PC-9 (cell line): ENCODE measurements at regions not wholly inside any gene's neighbourhood (a gene's known extent, or its start where the extent isn't known, plus 50 kb on each side); places are given as distances from the start of the nearest gene placed in this dataset.
"Not testable (repeated sequence)": the region's sequence is repeated elsewhere in the genome, so short reads cannot be mapped to it uniquely, and the experiment has no call there.

Source experiments
- BruUV-seq: library from RNA; stranded (reverse); fragments of 400-500 nt; replicated peaks from 2 replicates; lab custom pipeline; 2021; lab: Mats Ljungman, UMichigan
- CTCF ChIA-PET: fragments of 300-600 bp; sonication (Branson Sonifier 250); formaldehyde crosslinking; loops from one replicate; lab custom pipeline; 2022; ENCODE audit warnings: antibody characterized with exemption; lab: Charles Lee
- POLR2A ChIA-PET: fragments of 300-600 bp; sonication (Branson Sonifier 250); formaldehyde crosslinking; loops from one replicate; lab custom pipeline; 2022; ENCODE audit warnings: antibody characterized with exemption; ENCODE audit not compliant: unreplicated experiment; lab: Charles Lee
- DNase-seq, 2 experiments: peaks; one replicate each; pipeline versions ENCODE4 v3.0.0 to v3.0.0-alpha.2; 2015 to 2022; ENCODE audit warnings: mixed read lengths in 1 of 2
- H2AFZ ChIP-seq: fragments of 200-600 bp; sonication (generic); 2 replicates; pipeline ENCODE4 v1.8.1; 2017; ENCODE audit warnings: antibody characterized with exemption
- H3F3A ChIP-seq: fragments of 200-600 bp; sonication (generic); 2 replicates; pipeline ENCODE4 v1.8.1; 2017; ENCODE audit warnings: antibody characterized with exemption, mild to moderate bottlenecking, low read depth; ENCODE audit not compliant: insufficient read depth
- H3K27ac ChIP-seq: fragments of 200-600 bp; sonication (generic); 2 replicates; pipeline ENCODE4 v1.6.1; 2016; ENCODE audit warnings: mixed run types
- H3K27me3 ChIP-seq: fragments of 200-600 bp; sonication (generic); 2 replicates; pipeline ENCODE4 v1.6.1; 2016; ENCODE audit warnings: low read depth, mixed run types; ENCODE audit not compliant: insufficient read depth
- H3K36me3 ChIP-seq: fragments of 200-600 bp; sonication (generic); 2 replicates; pipeline ENCODE4 v1.6.1; 2016; ENCODE audit warnings: low read depth, mixed run types
- H3K4me1 ChIP-seq: fragments of 200-600 bp; sonication (generic); replicated peaks from 2 replicates; pipeline ENCODE4 v1.6.1; 2016; ENCODE audit warnings: mixed run types; ENCODE audit not compliant: insufficient read depth
- H3K4me2 ChIP-seq: fragments of 200-600 bp; sonication (generic); 2 replicates; pipeline ENCODE4 v1.6.1; 2017; ENCODE audit warnings: mixed run types
- H3K4me3 ChIP-seq: fragments of 200-600 bp; sonication (generic); 2 replicates; pipeline ENCODE4 v1.6.1; 2016; ENCODE audit warnings: mixed run types
- H3K79me2 ChIP-seq: fragments of 200-600 bp; sonication (generic); 2 replicates; pipeline ENCODE4 v1.6.1; 2017; ENCODE audit warnings: low read depth, mixed run types
- H3K9me2 ChIP-seq: fragments of 200-600 bp; sonication (generic); 2 replicates; pipeline ENCODE4 v1.8.1; 2017; ENCODE audit warnings: mild to moderate bottlenecking; ENCODE audit not compliant: insufficient read depth
- H3K9me3 ChIP-seq: fragments of 200-600 bp; sonication (generic); 2 replicates; pipeline ENCODE4 v1.8.1; 2016; ENCODE audit warnings: low read depth; ENCODE audit not compliant: insufficient read depth
- H4K20me1 ChIP-seq: fragments of 200-600 bp; sonication (generic); 2 replicates; pipeline ENCODE4 v1.8.1; 2017; ENCODE audit not compliant: insufficient read depth
- CTCF ChIP-seq: fragments of 200-600 bp; sonication (generic); conservative IDR thresholded peaks from 2 replicates; pipeline ENCODE4 v1.6.1; 2017; ENCODE audit warnings: mixed run types, antibody characterized with exemption, mild to moderate bottlenecking, moderate library complexity
- EZH2 ChIP-seq: fragments of 200-600 bp; sonication (generic); IDR thresholded peaks from 2 replicates; pipeline ENCODE4 v1.8.0; 2017; ENCODE audit warnings: antibody characterized with exemption, low read depth
- intact Hi-C: fragments of 100-400 bp; cut with micrococcal nuclease; formaldehyde crosslinking; loops from one replicate; pipeline ENCODE4 v1.10.0; 2022; ENCODE audit not compliant: unreplicated experiment

DNA sequence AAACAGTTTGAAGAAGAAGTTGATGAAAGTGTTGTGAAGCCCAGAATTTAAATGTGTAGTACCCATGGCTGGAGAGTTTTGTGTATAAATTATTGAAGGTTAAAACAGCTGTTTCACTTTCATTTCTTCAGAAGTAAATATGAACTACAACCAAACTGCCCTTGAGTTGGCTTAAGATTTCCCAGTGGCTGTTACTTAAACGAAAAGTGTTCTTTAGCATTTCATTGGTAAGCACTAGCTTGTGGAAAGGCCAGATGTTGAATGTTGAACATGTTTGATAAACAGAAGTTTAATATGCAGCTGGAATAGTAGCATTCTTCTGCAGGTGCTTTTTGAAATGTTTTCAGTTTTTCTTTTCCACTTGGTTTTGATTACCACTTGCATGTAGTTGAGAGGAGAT, 83.2 kb upstream of the TNRC6B start:
- Histone ChIP-seq H2AFZ (no peak overlapping the region), H3K27me3 (no peaks in the 10 kb centered on the region), H3K4me1 (no peaks in the 10 kb centered on the region), H3K27ac (no peak overlapping the region), H3K4me3 (no peak overlapping the region), H3K36me3 (no peaks in the 10 kb centered on the region), H3F3A (no peaks in the 10 kb centered on the region), H3K79me2 (peaks cover 8% of the 10 kb centered on the region; the same call in 1 of the 2 replicates), H3K4me2 (no peak overlapping the region), H3K9me2 (0 out of 2 replicates have a peak, but pooled peaks cover 4% of the 10 kb centered on the region), H3K9me3 (no peaks in the 10 kb centered on the region), H4K20me1 (peaks cover 35% of the 10 kb centered on the region)
- no peak for DNase-seq
- POLR2A ChIA-PET = no interaction called here
- BruUV-seq = no TSS peak
- CTCF ChIA-PET = no interaction called here
- intact Hi-C loops = no loop called here
- TF ChIP-seq CTCF = no peak
- TF ChIP-seq EZH2 = no peak

DNA sequence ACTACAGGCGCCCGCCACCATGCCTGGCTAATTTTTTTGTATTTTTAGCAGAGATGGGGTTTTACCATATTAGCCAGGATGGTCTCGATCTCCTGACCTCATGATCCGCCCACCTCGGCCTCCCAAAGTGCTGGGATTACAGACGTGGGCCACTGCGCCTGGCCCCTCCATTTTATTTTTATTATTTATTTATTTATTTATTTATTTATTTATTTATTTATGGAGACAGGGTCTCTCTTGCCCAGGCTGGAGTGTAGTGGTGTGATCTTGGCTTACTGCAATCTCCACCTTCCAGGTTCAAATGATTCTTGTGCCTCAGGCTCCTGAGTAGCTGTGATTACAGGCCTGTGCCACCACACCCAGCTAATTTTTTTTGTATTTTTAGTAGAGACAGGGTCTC, 77.8 kb upstream of the TNRC6B start:
- H3K9me2 ChIP-seq, H3K9me3 ChIP-seq, H3F3A ChIP-seq, CTCF ChIA-PET, H3K4me3 ChIP-seq, H3K27ac ChIP-seq, H3K79me2 ChIP-seq, H3K27me3 ChIP-seq, H3K4me1 ChIP-seq, H3K4me2 ChIP-seq, BruUV-seq, DNase-seq, H3K36me3 ChIP-seq, H2AFZ ChIP-seq, intact Hi-C loops: not testable (repeated sequence)
- peaks cover 24% of the 10 kb centered on the region for H4K20me1 ChIP-seq
- POLR2A ChIA-PET = interaction anchor here (0.6 kb wide), 1 partner anchor 13 kb away, joined by 5 read pairs; no protein-coding TSS in a partner anchor

- ChIA-PET CTCF (no interaction called here), POLR2A (no interaction called here)
- Histone ChIP-seq H3K4me1 (no peaks in the 10 kb centered on the region), H2AFZ (no peak overlapping the region), H3F3A (no peaks in the 10 kb centered on the region), H3K27me3 (no peaks in the 10 kb centered on the region), H3K4me3 (no peak overlapping the region), H4K20me1 (peaks cover 42% of the 10 kb centered on the region), H3K36me3 (no peaks in the 10 kb centered on the region), H3K27ac (no peak overlapping the region), H3K9me2 (no peaks in the 10 kb centered on the region), H3K79me2 (0 out of 2 replicates have a peak, but pooled peaks cover 13% of the 10 kb centered on the region), H3K4me2 (no peak overlapping the region), H3K9me3 (no peaks in the 10 kb centered on the region)
- BruUV-seq = no TSS peak
- TF ChIP-seq EZH2 (no peak), CTCF (no peak)
- intact Hi-C loops = no loop called here
- DNase-seq = no peak
Measured at GRCh38 chr22:40105755-40106154, 72.0 kb upstream of the TNRC6B start.

DNA sequence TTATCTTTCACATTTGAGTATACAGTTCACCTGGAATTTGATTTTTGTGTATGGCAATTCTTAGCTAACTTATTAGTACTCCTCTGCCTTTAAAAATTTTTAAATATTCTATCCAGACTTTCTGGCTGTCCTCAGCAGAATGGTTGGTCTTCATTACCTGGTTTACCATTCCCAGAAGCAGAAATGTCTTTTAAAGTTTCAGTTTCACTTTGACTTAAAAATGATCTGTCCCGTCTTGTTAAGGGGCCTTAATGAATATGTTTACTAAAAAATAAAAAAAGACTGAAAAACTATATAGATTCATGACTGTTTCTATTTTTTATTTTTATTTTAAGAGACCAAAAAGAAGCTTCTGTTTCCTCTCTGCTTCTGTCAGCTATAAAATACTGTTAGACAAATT, 70.5 kb upstream of the TNRC6B start:
- CTCF ChIA-PET = interaction anchor here (0.7 kb wide), 1 partner anchor 154 kb away, joined by 4 read pairs; no protein-coding TSS in a partner anchor
- POLR2A ChIA-PET = interaction anchor here (0.6 kb wide), 1 partner anchor 1904 kb away, joined by 5 read pairs; no protein-coding TSS in a partner anchor
- no peaks in the 10 kb centered on the region for H3K9me2 ChIP-seq
- BruUV-seq = no TSS peak
- no peaks in the 10 kb centered on the region for H3K4me1 ChIP-seq
- H3K4me2 ChIP-seq = no peak overlapping the region
- peaks cover 47% of the 10 kb centered on the region for H4K20me1 ChIP-seq
- TF ChIP-seq EZH2 (no peak), CTCF (no peak)
- H3K27ac ChIP-seq = no peak overlapping the region
- no peaks in the 10 kb centered on the region for H3K36me3 ChIP-seq
- no peak overlapping the region for H2AFZ ChIP-seq
- DNase-seq = no peak
- no peaks in the 10 kb centered on the region for H3F3A ChIP-seq
- H3K27me3 ChIP-seq = no peaks in the 10 kb centered on the region
- H3K4me3 ChIP-seq = no peak overlapping the region
- intact Hi-C loops = no loop called here
- H3K9me3 ChIP-seq = no peaks in the 10 kb centered on the region
- 0 out of 2 replicates have a peak, but pooled peaks cover 17% of the 10 kb centered on the region for H3K79me2 ChIP-seq
